NCI-H1092 (cell line): ENCODE measurements at regions not wholly inside any gene's neighbourhood (a gene's known extent, or its start where the extent isn't known, plus 50 kb on each side); places are given as distances from the start of the nearest gene placed in this dataset.
"Not testable (repeated sequence)": the region's sequence is repeated elsewhere in the genome, so short reads cannot be mapped to it uniquely, and the experiment has no call there.

Experiments
- DNase-seq: peaks from one replicate; lab custom pipeline; 2025; lab: John Stamatoyannopoulos, UW

GRCh38 chr4:188737251-188738002, 598.2 kb downstream of the TRIML1 start:
- no peak for DNase-seq

DNA sequence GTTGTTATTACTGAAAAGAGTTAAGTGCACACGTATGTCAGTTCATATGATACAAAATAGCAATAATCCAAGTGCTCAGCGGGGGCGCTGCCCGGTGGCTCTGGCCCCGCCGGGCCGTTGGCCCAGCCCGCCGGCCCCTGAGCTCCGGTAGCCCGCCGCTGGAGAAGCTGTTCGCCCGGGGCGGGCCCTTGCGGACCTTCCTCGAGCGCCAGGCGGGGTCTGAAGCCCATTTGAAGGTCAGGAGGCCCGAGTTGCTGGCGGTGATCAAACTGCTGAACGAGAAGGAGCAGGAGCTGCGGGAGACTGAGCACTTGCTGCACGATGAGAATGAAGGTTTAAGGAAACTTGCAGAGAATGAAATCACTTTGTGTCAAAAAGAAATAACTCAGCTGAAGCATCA, 599.0 kb downstream of the TRIML1 start:
- DNase-seq, result not testable (repeated sequence)

GRCh38 chr4:188740172-188740571, 600.9 kb downstream of the TRIML1 start:
- not testable (repeated sequence) for DNase-seq

GRCh38 chr4:188740791-188741190, 601.5 kb downstream of the TRIML1 start:
- DNase-seq, result not testable (repeated sequence)

GRCh38 chr4:188754372-188755002, 615.2 kb downstream of the TRIML1 start:
- no peak for DNase-seq

DNA sequence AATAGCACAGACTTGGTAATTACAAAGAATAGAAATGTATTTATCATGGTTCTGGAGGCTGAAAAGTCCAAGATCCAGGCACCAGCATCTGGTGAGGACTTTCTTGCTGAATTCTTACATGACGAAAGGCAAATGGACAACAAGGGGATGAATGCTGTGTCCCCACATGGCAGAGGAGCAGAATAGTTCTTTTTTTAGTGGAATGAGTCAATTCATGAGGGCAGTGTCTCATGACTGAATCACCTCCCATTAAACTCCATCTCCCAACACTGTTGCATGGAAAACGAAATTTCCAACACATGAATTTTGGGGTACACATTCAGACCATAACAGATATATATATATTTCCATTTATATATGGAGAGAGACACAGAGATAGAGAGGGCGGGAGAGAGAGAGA, 628.3 kb downstream of the TRIML1 start:
- DNase-seq, result no peak

DNA sequence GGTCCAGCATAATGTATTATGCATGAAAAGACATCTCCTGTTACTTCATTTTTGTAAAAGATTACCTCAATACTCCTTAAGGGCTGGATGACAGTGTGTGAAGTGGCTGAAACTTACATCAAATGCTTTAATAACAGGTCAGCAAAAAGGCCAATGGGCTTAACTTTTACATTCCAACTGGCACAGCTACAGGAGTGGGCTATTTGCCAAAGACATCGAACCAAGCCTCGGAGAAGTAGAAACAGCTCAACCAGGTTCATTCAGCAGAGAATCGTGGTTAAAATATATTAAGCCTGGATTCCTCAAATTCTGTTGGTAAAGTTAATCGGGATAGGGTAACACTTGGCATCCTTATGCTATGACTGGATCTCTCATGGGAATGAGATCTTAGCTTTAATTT, 639.7 kb downstream of the TRIML1 start:
- no peak for DNase-seq

DNA sequence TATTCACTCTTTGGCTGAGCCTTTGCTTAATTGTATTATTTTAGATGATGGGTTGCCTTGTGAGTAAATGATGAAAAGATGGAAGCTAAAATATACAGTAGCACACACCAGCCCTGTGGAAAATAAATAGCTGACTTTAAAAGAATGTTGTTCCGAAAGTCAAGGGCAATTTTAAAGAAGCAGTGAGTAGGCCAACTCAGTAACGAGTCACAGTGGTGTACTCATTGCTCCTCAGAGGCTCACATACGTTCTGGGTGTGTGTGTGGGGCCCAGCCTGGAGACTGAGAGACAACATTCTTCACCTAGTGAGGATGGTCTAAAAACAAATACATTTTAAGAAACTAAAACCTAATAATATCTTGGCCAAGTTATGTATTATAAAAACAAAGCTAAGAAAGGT, 640.3 kb downstream of the TRIML1 start:
- no peak for DNase-seq

DNA sequence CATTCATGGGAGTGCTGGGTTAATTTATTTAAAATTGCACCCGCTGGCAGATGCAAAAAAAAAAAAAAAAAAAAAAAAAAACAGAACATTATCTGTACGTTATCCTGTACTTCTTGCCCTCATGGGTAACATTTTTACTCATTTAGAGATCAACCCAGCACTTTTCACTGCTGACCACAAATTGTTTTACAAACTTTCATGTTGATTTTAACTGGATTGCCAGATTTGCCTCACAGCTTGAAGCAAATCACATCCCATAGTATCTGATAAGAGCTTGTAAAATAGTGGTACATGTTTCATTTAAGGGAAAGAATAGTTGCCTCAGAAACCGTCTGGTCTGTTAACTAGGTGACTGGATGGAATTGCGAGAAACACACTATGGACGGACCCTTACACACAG, 640.8 kb downstream of the TRIML1 start:
- no peak for DNase-seq

- no peak for DNase-seq
Measured at GRCh38 chr4:188780686-188781085, 641.4 kb downstream of the TRIML1 start.

- DNase-seq, result no peak
Measured at GRCh38 chr4:188781655-188782054, 642.4 kb downstream of the TRIML1 start.

GRCh38 chr4:188783175-188783574, 643.9 kb downstream of the TRIML1 start:
- no peak for DNase-seq

DNA sequence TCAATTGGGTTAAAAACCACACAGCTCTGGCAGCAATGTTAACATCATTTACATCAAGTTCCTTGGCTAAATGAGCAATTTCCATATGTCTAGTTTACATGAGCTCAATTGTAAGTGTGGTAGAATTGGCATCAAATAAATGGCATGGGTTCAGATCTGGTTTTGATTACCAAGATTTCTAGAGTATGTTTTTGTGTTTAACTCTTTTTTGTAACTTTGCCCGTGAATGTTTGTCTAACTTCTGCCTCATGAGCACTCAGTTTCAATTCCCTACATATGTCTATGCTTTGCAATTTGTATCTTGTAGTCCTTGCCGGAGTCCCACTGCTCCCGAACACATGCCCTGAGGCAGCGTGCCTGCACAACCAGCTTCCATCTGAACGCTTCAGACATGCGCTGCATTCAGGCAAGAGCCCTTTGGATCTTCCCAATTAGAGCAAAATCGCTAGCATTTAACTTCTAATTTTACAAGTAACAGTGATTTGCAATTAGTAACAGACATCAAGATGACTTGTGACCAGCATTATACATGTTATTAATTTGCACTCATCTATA, 644.4 kb downstream of the TRIML1 start:
- DNase-seq, result no peak

- not testable (repeated sequence) for DNase-seq
Measured at GRCh38 chr4:188796600-188796999, 657.4 kb downstream of the TRIML1 start.

- not testable (repeated sequence) for DNase-seq
Measured at GRCh38 chr4:188797011-188797410, 657.8 kb downstream of the TRIML1 start.

DNA sequence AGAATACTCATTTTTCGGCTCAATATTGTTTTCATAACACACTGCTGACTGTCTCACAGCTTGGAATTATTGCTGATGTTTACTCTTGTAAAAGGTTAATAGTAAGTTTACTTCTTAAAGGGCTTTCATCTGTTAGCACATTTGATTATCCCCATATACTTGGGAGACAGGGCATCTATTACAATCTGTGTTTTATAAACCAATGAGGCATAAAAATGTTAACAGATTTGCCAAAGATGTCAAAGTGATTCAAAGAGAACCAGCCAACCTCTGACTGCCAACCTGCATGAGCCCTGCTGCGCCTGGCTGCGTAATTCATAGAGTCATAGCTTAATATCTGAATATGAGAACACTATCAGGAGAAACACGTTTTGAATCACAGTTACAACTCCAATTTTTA, 665.6 kb downstream of the TRIML1 start:
- DNase-seq, result no peak

- DNase-seq, result no peak
Measured at GRCh38 chr4:188811121-188811520, 671.9 kb downstream of the TRIML1 start.

DNA sequence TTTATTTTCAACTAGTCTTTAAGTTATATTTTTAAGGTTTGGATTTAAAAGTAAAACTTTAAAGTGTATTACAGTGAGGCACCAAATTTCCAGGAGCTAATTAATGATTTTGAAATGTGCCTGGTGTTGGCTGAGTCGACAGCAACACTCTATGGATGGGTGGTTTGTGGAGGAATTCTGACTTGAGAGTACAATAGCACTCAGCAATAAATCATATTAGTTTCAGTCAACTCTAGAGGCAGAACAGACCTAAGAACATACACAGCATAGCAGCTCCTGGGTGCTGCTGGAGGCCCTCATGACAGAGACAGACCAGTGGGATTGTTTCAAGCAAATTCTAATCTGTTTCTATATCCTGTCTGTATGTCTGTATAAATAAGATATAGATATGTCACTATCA, 673.4 kb downstream of the TRIML1 start:
- DNase-seq, result no peak

GRCh38 chr4:188818300-188818699, 679.1 kb downstream of the TRIML1 start:
- no peak for DNase-seq

GRCh38 chr4:188819233-188819632, 680.0 kb downstream of the TRIML1 start:
- no peak for DNase-seq

DNA sequence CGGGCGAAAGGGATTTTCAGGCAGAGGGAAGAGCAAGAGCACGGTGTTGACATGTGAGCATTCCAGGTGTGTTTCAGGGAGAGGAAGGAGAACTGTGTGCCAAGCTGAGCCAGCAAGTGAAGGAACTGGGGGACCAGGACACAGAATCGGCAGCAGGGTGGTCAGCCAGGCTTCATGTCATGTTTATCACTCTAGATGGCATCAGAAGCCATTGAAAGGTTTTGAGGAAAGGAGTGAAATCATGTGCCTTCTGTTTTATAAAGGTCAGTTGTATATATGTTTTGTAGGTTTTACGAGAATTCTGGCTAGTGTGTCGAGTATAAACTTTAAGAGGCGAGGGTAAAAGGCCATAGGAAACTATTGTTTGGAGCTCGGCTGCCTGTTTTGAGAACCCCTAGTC, 682.3 kb downstream of the TRIML1 start:
- no peak for DNase-seq

DNA sequence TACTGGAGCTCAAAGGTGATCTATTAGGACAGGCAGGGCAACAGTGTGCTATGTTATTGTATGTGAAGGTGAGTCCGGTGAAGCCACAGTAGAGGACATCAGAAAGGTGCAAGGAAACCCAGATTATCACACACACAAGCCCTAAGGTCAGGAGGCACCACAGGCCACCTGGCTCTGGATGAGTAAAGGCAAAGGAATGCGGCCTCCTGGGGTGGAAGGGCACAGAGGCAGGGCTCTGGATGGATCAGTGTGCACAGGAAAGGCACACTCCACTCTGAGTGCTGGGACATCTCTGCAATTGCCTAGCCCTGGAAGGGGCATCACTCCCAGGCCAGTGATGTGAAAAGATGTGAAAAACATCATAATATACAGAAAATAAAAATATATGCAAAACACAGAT, 683.5 kb downstream of the TRIML1 start:
- no peak for DNase-seq

- no peak for DNase-seq
Measured at GRCh38 chr4:188824553-188824952, 685.3 kb downstream of the TRIML1 start.
